ENCODE measurements at regions not wholly inside any gene's neighbourhood (a gene's known extent, or its start where the extent isn't known, plus 50 kb on each side); places are given as distances from the start of the nearest gene placed in this dataset.

GRCh38 chr1:60265560-60266535 lies 192.3 kb upstream of the C1orf87 start:
- TF ChIP-seq POLR2AphosphoS5 (IDR thresholded peaks at IDR 0.05; ENCODE audit: borderline replicate concordance, low read depth, low read length) (no peak), EZH2 (IDR thresholded peaks at IDR 0.05) (no peak)

Data from SK-N-MC (cell line).